HepG2 (cell line): ENCODE measurements at regions not wholly inside any gene's neighbourhood (a gene's known extent, or its start where the extent isn't known, plus 50 kb on each side); places are given as distances from the start of the nearest gene placed in this dataset.

Experiments
- ATAC-seq: fragments of 200-7000 bp; cut with Tn5 transposase; 3 replicates; pipeline ENCODE4 v1.9.1; 2020; ENCODE audit warnings: mild to moderate bottlenecking, moderate library complexity
- BruUV-seq: library from RNA; stranded (reverse); fragments of 400-500 nt; replicated peaks from 2 replicates; lab custom pipeline; 2021; lab: Mats Ljungman, UMichigan
- CTCF ChIA-PET: fragments of 300-600 bp; formaldehyde crosslinking; extraction: SDS; loops from one replicate; lab custom pipeline; 2021; ENCODE audit warnings: low total read pairs, inconsistent platforms, low intra/inter-chr PET ratio; lab: Yijun Ruan, JAX
- POLR2A ChIA-PET: fragments of 350-600 bp; sonication (Branson Sonifier 250); formaldehyde crosslinking; loops from one replicate; lab custom pipeline; 2020; ENCODE audit warnings: antibody characterized with exemption, inconsistent platforms; lab: Yijun Ruan, JAX
- DNase-seq: peaks from one replicate; pipeline ENCODE4 v3.0.0-alpha.2; 2015; ENCODE audit warnings: low spot score
- FAIRE-seq: peaks from 3 replicates; lab custom pipeline; 2011; peaks lifted over from hg19 to GRCh38; lab: Jason Lieb, UNC
- H2AFZ ChIP-seq: one replicate; pipeline ENCODE4 v1.6.1; 2011; ENCODE audit warnings: low read length, inconsistent platforms
- H3K27ac ChIP-seq: fragments of 300-600 bp; 3 replicates; pipeline ENCODE4 v1.8.0; 2011; ENCODE audit warnings: mixed run types, mild to moderate bottlenecking, mixed read lengths, low read length, inconsistent platforms; ENCODE audit not compliant: insufficient read depth; ENCODE audit errors: extremely low read length
- H3K27me3 ChIP-seq, 2 experiments: fragments of 200-600 bp in 1 of 2; 2 replicates in 1 of 2; 3 replicates in 1 of 2; pipeline versions ENCODE4 v1.6.0 to v1.8.0; 2011; ENCODE audit warnings: low read length in 2 of 2, mild to moderate bottlenecking in 2 of 2, moderate library complexity in 2 of 2, inconsistent platforms in 1 of 2; ENCODE audit not compliant: insufficient read depth in 2 of 2, control insufficient read depth in 1 of 2
- H3K36me3 ChIP-seq, 2 experiments: fragments of 200-600 bp in 1 of 2; replicated peaks in 1 of 2; 2 replicates in 1 of 2; 3 replicates in 1 of 2; pipeline versions ENCODE4 v1.5.1 to v1.8.0; 2011; ENCODE audit warnings: low read length in 2 of 2, inconsistent platforms in 1 of 2; ENCODE audit not compliant: insufficient read depth in 2 of 2, control insufficient read depth in 1 of 2
- H3K4me1 ChIP-seq: 2 replicates; pipeline ENCODE4 v1.5.1; 2012; ENCODE audit warnings: low read length, inconsistent platforms; ENCODE audit not compliant: insufficient read depth
- H3K4me2 ChIP-seq: 2 replicates; pipeline ENCODE4 v1.6.0; 2011; ENCODE audit warnings: low read depth, low read length, inconsistent platforms
- H3K4me3 ChIP-seq, 3 experiments: fragments of 200-600 bp in 1 of 3; sonication (generic), shearing (Covaris generic) in 1 of 3; replicated peaks in 1 of 3; 2 replicates each; pipeline ENCODE4 v1.5.1; 2011 to 2016; ENCODE audit warnings: low read length in 3 of 3, inconsistent platforms in 2 of 3, low read depth in 2 of 3, mild to moderate bottlenecking in 2 of 3, control low read depth in 1 of 3, mixed read lengths in 1 of 3; ENCODE audit not compliant: insufficient read depth in 1 of 3
- H3K79me2 ChIP-seq: one replicate; pipeline ENCODE4 v1.6.1; 2011; ENCODE audit warnings: low read length, inconsistent platforms; ENCODE audit not compliant: insufficient read depth
- H3K9ac ChIP-seq: 2 replicates; pipeline ENCODE4 v1.6.0; 2011; ENCODE audit warnings: mild to moderate bottlenecking, low read depth, low read length, inconsistent platforms; ENCODE audit not compliant: insufficient read depth
- H3K9me3 ChIP-seq: 2 replicates; pipeline ENCODE4 v1.5.1; 2012; ENCODE audit warnings: mild to moderate bottlenecking, low read length
- H4K20me1 ChIP-seq: 2 replicates; pipeline ENCODE4 v1.6.0; 2011; ENCODE audit warnings: inconsistent platforms, mild to moderate bottlenecking, low read length, moderate library complexity; ENCODE audit not compliant: insufficient read depth
- ATRX ChIP-seq: sonication (generic); formaldehyde crosslinking; IDR thresholded peaks from 2 replicates; pipeline ENCODE4 v1.4.0; 2020; ENCODE audit warnings: missing genetic modification reagents, borderline replicate concordance
- CBFB ChIP-seq: sonication (generic); formaldehyde crosslinking; IDR thresholded peaks from 2 replicates; pipeline ENCODE4 v1.4.0; 2020; ENCODE audit warnings: missing genetic modification reagents
- FUBP1 ChIP-seq: sonication (generic); formaldehyde crosslinking; IDR thresholded peaks from 2 replicates; pipeline ENCODE4 v1.5.1; 2020; ENCODE audit warnings: missing genetic modification reagents, mild to moderate bottlenecking, borderline replicate concordance
- GABPB1 ChIP-seq: IDR thresholded peaks from 2 replicates; pipeline ENCODE4 v1.6.1; 2016; ENCODE audit warnings: mild to moderate bottlenecking, missing genetic modification reagents, moderate library complexity, missing compliant biosample characterization
- HHEX ChIP-seq: IDR thresholded peaks from 2 replicates; pipeline ENCODE4 v1.6.1; 2016; ENCODE audit warnings: control low read depth
- SSRP1 ChIP-seq: IDR thresholded peaks from 2 replicates; pipeline ENCODE4 v1.6.1; 2016; ENCODE audit warnings: control low read depth
- TP53 ChIP-seq: sonication (generic); formaldehyde crosslinking; conservative IDR thresholded peaks from 2 replicates; pipeline ENCODE4 v1.4.0; 2020; ENCODE audit warnings: missing genetic modification reagents
- ZBTB25 ChIP-seq: IDR thresholded peaks from 2 replicates; pipeline ENCODE4 v1.6.1; 2018; ENCODE audit warnings: missing genetic modification reagents
- ZFP36L1 ChIP-seq: sonication (generic); formaldehyde crosslinking; IDR thresholded peaks from 2 replicates; pipeline ENCODE4 v1.8.0; 2022; ENCODE audit warnings: mild to moderate bottlenecking, missing genetic modification reagents, moderate library complexity
- ZNF333 ChIP-seq: sonication (generic); formaldehyde crosslinking; IDR thresholded peaks from 2 replicates; pipeline ENCODE4 v1.4.0; 2020; ENCODE audit warnings: mild to moderate bottlenecking, missing genetic modification reagents, borderline replicate concordance
- ZNF382 ChIP-seq: sonication (generic); formaldehyde crosslinking; IDR thresholded peaks from 2 replicates; pipeline ENCODE4 v1.5.0; 2020; ENCODE audit warnings: missing genetic modification reagents, mild to moderate bottlenecking, borderline replicate concordance
- ZNF558 ChIP-seq: sonication (generic); formaldehyde crosslinking; IDR thresholded peaks from 2 replicates; pipeline ENCODE4 v1.9.0; 2022; ENCODE audit warnings: mild to moderate bottlenecking, missing genetic modification reagents, borderline replicate concordance
- ZNF83 ChIP-seq: sonication (generic); formaldehyde crosslinking; IDR thresholded peaks from 2 replicates; pipeline ENCODE4 v1.4.0; 2020; ENCODE audit warnings: missing genetic modification reagents, mild to moderate bottlenecking, borderline replicate concordance
- WGBS: methylation state at CpG from one replicate; pipeline ENCODE4 v1.1.6; 2017; ENCODE audit warnings: low lambda C conversion rate; 5-methylcytosine and 5-hydroxymethylcytosine counted together
- in situ Hi-C: cut with HindIII; loops from 2 replicates; pipeline ENCODE4 v1.10.0; 2017; ENCODE audit warnings: low pct_unique_long_range_greater_than_20kb; ENCODE audit not compliant: extremely low pct_ligation_motif_present
- intact Hi-C: fragments of 100-400 bp; cut with micrococcal nuclease; formaldehyde crosslinking; loops from one replicate; pipeline ENCODE4 v1.10.0; 2022; ENCODE audit not compliant: unreplicated experiment

- CTCF ChIA-PET: no interaction called here
- Histone ChIP-seq H3K27ac (no peak overlapping the region), H3K36me3 (no peaks in the 10 kb centered on the region), H3K79me2 (no peaks in the 10 kb centered on the region), H2AFZ (no peak overlapping the region), H3K9me3 (no peaks in the 10 kb centered on the region), H3K4me3 (no peak overlapping the region), H3K9ac (no peak overlapping the region), H4K20me1 (no peaks in the 10 kb centered on the region), H3K4me1 (no peaks in the 10 kb centered on the region)
- FAIRE-seq (no peak), DNase-seq (no peak)
- intact Hi-C loops (no loop called here), in situ Hi-C loops (no loop called here)
- no TSS peak for BruUV-seq
- POLR2A ChIA-PET: no interaction called here
- TF ChIP-seq ZBTB25 (no peak), ZNF382 (CRISPR knock-in tag) (no peak), ZNF558 (CRISPR knock-in tag) (no peak), ATRX (no peak), ZNF333 (no peak), TP53 (CRISPR knock-in tag) (no peak), ZFP36L1 (CRISPR knock-in tag) (no peak), ZNF83 (CRISPR knock-in tag) (no peak)
- TF ChIP-seq, all 625 proteins: peak for 0
- Histone ChIP-seq H3K27me3 (no peaks in the 10 kb centered on the region), H3K4me2 (no peak overlapping the region)
- ATAC-seq: no peak
Observed at GRCh38 chr7:37535841-37536240, 87.2 kb upstream of the ELMO1 start.

- Histone ChIP-seq H3K4me1 (no peaks in the 10 kb centered on the region), H3K4me2 (no peak overlapping the region), H4K20me1 (no peaks in the 10 kb centered on the region), H3K36me3 (no peaks in the 10 kb centered on the region), H3K27me3 (no peaks in the 10 kb centered on the region), H3K4me3 (no peak overlapping the region), H2AFZ (no peak overlapping the region), H3K9ac (no peak overlapping the region), H3K9me3 (no peaks in the 10 kb centered on the region), H3K79me2 (no peaks in the 10 kb centered on the region), H3K27ac (no peak overlapping the region)
- 32% methylated on average over 4 of the region's 4 CpGs for WGBS
- in situ Hi-C loops (no loop called here), intact Hi-C loops (no loop called here)
- DNase-seq (no peak), ATAC-seq (no peak), FAIRE-seq (no peak)
- ChIA-PET POLR2A (no interaction called here), CTCF (no interaction called here)
- no TSS peak for BruUV-seq
- TF ChIP-seq GABPB1 (CRISPR knock-in tag) (no peak), SSRP1 (no peak), FUBP1 (CRISPR knock-in tag) (no peak), HHEX (CRISPR knock-in tag) (no peak), CBFB (CRISPR knock-in tag) (no peak)
Observed at GRCh38 chr7:37536706-37537105, 88.0 kb upstream of the ELMO1 start.
